Bronchial epithelial cell (primary cell): ENCODE measurements at regions not wholly inside any gene's neighbourhood (a gene's known extent, or its start where the extent isn't known, plus 50 kb on each side); places are given as distances from the start of the nearest gene placed in this dataset.

Experiments used
- DNase-seq: peaks from one replicate; pipeline ENCODE4 v3.0.0-alpha.2; 2010; ENCODE audit warnings: low read depth
- FAIRE-seq: peaks from 2 replicates; lab custom pipeline; 2011; peaks lifted over from hg19 to GRCh38; lab: Jason Lieb, UNC
- H3K27me3 ChIP-seq: 2 replicates; pipeline ENCODE4 v1.5.1; 2011; ENCODE audit warnings: low read length; ENCODE audit not compliant: control insufficient read depth, insufficient read depth
- H3K36me3 ChIP-seq: 2 replicates; pipeline ENCODE4 v1.5.1; 2011; ENCODE audit warnings: low read length; ENCODE audit not compliant: control insufficient read depth, insufficient read depth
- H3K4me3 ChIP-seq: 2 replicates; pipeline ENCODE4 v1.5.1; 2011; ENCODE audit warnings: mild to moderate bottlenecking, low read depth, low read length, control low read depth
- TF ChIP-seq, protein P1 (sequence below): IDR thresholded peaks from 2 replicates; pipeline ENCODE4 v1.5.1; 2011; ENCODE audit warnings: mild to moderate bottlenecking, moderate library complexity, low read length, control low read depth, inconsistent platforms; ENCODE audit not compliant: insufficient read depth, severe bottlenecking

DNA sequence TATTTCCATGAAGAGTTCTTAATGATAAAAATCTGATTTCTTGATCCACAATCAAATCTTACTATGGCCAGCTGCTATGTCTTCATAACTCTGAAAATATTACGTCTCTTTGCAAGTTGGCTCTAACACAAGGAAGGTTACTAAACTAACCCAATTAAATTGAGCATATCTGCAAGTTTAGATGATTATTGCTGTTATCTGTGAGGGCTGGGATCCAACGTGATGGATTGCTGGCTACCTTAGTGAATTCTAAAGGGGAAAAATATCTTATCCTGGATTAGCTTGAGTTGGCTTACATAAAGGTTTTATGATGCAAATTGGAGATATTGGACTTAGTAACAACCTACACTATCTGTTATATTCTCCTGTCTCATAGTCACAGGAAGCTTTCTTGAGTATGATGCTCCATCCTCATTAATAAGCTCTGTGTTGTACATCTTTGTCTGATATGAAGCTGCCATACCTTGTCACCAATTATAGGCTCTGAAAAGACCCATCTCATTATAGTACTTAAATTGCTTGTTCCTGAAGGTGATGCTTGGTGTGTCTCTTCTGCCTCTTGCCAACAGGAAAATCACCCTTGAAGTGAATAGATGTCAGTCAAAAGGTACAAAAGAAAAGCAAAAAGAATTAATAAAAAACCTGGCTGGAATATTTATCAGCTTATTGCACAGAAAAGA, 733.0 kb upstream of the MEF2C start:
- FAIRE-seq (no peak), DNase-seq (no peak)
- no peaks in the 10 kb centered on the region for H3K36me3 ChIP-seq
- no peaks in the 10 kb centered on the region for H3K27me3 ChIP-seq
- no peak overlapping the region for H3K4me3 ChIP-seq
- TF ChIP-seq, protein P1, sequence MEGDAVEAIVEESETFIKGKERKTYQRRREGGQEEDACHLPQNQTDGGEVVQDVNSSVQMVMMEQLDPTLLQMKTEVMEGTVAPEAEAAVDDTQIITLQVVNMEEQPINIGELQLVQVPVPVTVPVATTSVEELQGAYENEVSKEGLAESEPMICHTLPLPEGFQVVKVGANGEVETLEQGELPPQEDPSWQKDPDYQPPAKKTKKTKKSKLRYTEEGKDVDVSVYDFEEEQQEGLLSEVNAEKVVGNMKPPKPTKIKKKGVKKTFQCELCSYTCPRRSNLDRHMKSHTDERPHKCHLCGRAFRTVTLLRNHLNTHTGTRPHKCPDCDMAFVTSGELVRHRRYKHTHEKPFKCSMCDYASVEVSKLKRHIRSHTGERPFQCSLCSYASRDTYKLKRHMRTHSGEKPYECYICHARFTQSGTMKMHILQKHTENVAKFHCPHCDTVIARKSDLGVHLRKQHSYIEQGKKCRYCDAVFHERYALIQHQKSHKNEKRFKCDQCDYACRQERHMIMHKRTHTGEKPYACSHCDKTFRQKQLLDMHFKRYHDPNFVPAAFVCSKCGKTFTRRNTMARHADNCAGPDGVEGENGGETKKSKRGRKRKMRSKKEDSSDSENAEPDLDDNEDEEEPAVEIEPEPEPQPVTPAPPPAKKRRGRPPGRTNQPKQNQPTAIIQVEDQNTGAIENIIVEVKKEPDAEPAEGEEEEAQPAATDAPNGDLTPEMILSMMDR: no peak

DNA sequence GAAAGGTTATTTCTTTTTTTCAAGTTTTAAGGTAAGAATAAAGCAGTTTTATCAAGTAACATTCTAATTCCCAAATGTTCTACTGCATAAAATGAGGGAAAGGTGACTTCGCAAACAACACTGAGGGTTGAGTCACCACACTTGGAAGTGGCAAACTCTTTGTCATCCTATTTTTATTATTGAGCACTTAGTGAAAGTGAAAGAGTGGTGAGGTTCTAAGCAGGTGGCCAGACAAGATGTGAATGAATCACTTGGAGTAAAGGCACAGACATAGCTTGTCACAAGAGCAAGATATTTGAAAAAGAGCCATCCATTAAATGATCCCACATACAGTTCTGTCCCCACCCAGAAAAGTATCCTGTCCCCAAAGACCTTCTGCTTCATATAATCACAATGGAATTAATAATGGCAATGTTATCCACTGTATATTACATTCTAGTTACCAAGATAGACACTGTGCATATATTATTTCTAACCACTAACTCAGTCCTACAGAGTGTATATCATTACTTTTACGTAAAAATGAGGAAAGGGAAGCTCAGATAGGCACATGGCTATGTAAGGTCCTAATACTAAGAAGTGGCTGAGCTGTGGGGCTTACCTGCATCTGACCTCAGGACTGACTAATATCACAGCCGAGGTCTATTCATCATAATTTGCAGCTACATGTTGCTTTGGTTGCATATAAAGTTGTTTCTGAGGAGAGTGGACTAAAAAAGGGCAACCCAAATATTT, 730.4 kb upstream of the MEF2C start:
- Histone ChIP-seq H3K27me3 (no peaks in the 10 kb centered on the region), H3K36me3 (no peaks in the 10 kb centered on the region), H3K4me3 (no peak overlapping the region)
- TF ChIP-seq, protein P1: no peak
- no peak for FAIRE-seq
- peak; percentile 34 for DNase-seq

DNA sequence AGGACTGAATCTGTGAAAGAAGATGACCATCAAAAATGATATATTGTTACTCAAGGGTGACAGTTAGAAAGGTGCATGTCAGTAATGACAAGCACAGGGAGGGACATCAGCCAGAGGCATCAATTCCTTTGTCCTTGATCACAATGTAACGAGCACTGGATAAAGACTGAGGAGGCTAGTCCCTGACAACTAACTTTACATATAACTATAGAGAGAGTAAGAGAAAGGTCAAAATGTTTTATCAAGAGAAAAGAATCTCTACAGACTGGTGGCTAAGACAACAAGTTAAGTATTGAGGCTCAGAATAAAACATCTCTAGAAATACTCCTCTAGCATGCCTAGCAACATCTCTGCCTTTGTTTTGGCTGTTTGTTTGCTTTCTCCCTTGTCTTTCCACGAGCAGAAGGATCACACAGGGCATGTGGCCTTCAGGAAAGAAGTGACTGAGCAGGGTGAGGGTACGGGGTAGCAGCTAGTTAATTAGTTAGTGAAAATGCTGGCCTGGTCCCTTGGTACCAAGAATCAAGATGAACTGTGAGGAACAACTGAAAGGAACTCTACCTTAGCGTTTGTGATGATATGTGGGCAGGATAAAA, 724.1 kb upstream of the MEF2C start:
- FAIRE-seq: peak; percentile 7
- no peak overlapping the region for H3K4me3 ChIP-seq
- no peaks in the 10 kb centered on the region for H3K36me3 ChIP-seq
- TF ChIP-seq, protein P1: no peak
- H3K27me3 ChIP-seq: peaks cover 1% of the 10 kb centered on the region
- DNase-seq: no peak

DNA sequence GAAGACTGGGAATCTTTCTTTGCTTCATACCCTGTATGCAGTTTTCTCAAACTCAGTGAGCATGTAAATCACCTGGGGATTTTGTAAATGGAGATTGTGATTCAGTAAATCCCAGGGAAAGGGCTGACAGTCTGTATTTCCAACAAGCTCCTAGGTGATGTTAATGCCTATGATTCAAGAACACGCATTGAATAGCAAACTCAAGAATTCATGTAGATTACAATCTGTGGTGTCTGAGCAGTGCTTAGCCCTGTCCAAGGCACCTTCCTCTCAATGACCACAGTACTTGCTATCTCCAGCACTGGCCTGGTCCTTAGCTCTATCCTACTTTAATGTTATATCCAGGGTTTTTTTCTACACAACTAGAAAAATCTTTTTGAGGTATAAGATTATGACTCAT, 721.4 kb upstream of the MEF2C start:
- no peak overlapping the region for H3K4me3 ChIP-seq
- no peak for FAIRE-seq
- DNase-seq: no peak

DNA sequence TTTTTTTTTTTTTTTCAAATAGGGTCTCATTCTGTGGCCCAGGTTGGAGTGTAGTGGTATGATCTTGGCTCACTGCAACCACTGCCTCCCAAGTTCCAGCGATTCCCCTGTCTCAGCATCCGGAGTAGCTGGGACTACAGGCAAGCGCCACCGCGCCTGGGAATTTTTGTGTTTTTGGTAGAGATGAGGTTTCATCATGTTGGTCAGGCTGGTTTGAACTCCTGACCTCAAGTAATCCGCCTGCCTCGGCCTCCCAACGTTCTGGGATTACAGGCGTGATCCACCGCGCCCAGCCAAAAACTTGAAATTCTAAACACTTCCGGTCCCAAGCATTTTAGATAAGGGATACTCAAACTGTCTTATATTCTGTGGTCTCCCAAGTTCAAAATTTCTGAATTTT, 718.9 kb upstream of the MEF2C start:
- no peak for FAIRE-seq
- H3K27me3 ChIP-seq: peaks cover 1% of the 10 kb centered on the region

More for the DNA sequence above, 721.4 kb upstream of the MEF2C start:
- TF ChIP-seq, protein P1: no peak
- Histone ChIP-seq H3K36me3 (no peaks in the 10 kb centered on the region), H3K27me3 (peaks cover 1% of the 10 kb centered on the region)

More for the DNA sequence above, 718.9 kb upstream of the MEF2C start:
- H3K4me3 ChIP-seq: no peak overlapping the region
- DNase-seq: no peak
- no peaks in the 10 kb centered on the region for H3K36me3 ChIP-seq
- TF ChIP-seq, protein P1: no peak
